ENCODE measurements at regions not wholly inside any gene's neighbourhood (a gene's known extent, or its start where the extent isn't known, plus 50 kb on each side); places are given as distances from the start of the nearest gene placed in this dataset.

- TF ChIP-seq CTCF (IDR thresholded peaks at IDR 0.05) (no peak), POLR2A (IDR thresholded peaks at IDR 0.05) (no peak)
Observed at GRCh38 chr6:23334360-23334759, 765.0 kb downstream of the HDGFL1 start.

All from tibial nerve (tissue), 3 donors.